Activated B cell treated with CpG ODN at 0.5 μM for 24 hours (primary cell): ENCODE measurements at regions not wholly inside any gene's neighbourhood (a gene's known extent, or its start where the extent isn't known, plus 50 kb on each side); places are given as distances from the start of the nearest gene placed in this dataset.

Experiments
- ATAC-seq: fragments of 200-7000 bp; cut with Tn5 transposase; one replicate; pipeline ENCODE4 v1.10.0; 2021; ENCODE audit warnings: low read depth, mild to moderate bottlenecking, moderate library complexity
- CTCF ChIA-PET: fragments of 350-600 bp; sonication (Branson Sonifier 250); formaldehyde crosslinking; loops from one replicate; lab custom pipeline; 2021; ENCODE audit warnings: antibody characterized with exemption; lab: Charles Lee
- POLR2A ChIA-PET: fragments of 350-600 bp; sonication (Branson Sonifier 250); formaldehyde crosslinking; loops from one replicate; lab custom pipeline; 2021; ENCODE audit warnings: antibody characterized with exemption; lab: Charles Lee
- DNase-seq: peaks from one replicate; pipeline ENCODE4 v3.0.0; 2022
- H3K27ac Mint-ChIP-seq: one replicate; pipeline ENCODE4 v1.8.0; 2020; ENCODE audit warnings: mixed read lengths
- H3K27me3 Mint-ChIP-seq: one replicate; pipeline ENCODE4 v1.8.0; 2021; ENCODE audit warnings: mixed read lengths
- H3K36me3 Mint-ChIP-seq: one replicate; pipeline ENCODE4 v1.8.0; 2021; ENCODE audit warnings: low read depth, mixed read lengths
- H3K4me1 Mint-ChIP-seq: one replicate; pipeline ENCODE4 v1.8.0; 2021; ENCODE audit warnings: mixed read lengths
- H3K4me3 Mint-ChIP-seq: one replicate; pipeline ENCODE4 v1.8.0; 2020; ENCODE audit warnings: mild to moderate bottlenecking, mixed read lengths
- H3K9me3 Mint-ChIP-seq: one replicate; pipeline ENCODE4 v1.8.0; 2020; ENCODE audit warnings: mixed read lengths
- intact Hi-C: fragments of 100-400 bp; cut with micrococcal nuclease; formaldehyde crosslinking; loops from one replicate; pipeline ENCODE4 v1.15.1; 2024
- TF ChIP-seq, protein P1 (sequence below): fragments of 200-600 bp; IDR thresholded peaks from one replicate; pipeline ENCODE4 v1.8.0; 2022; ENCODE audit warnings: antibody characterized with exemption, mild to moderate bottlenecking

DNA sequence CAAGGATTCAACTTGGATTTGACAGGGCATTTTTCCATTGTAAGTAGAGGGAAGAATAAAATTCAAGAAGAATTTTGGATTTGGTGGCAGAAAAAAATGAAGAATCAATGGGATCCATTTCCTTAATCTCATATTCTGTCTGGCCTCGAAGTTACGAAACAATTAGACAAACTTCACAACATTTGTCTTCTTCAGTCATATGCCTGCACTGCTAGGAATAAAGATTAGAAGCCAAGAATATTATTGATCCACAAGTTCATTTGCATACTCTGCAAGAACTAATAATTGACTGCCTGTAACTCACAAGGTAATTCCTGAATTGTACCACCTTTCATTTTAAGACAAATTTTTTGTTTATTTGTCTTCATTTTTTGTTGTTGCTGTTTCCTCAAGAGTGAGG, 486.2 kb downstream of the HAO1 start:
- CTCF ChIA-PET, result interaction anchor here (0.6 kb wide), 1 partner anchor 1311 kb away, joined by 3 read pairs; no protein-coding TSS in a partner anchor
- Mint-ChIP-seq H3K4me3 (no peak overlapping the region), H3K27ac (no peak overlapping the region), H3K27me3 (no peaks in the 10 kb centered on the region), H3K36me3 (no peaks in the 10 kb centered on the region), H3K4me1 (no peaks in the 10 kb centered on the region), H3K9me3 (peaks cover 6% of the 10 kb centered on the region)
- POLR2A ChIA-PET, result no interaction called here
- no peak for ATAC-seq
- intact Hi-C loops, result no loop called here
- TF ChIP-seq, protein P1, sequence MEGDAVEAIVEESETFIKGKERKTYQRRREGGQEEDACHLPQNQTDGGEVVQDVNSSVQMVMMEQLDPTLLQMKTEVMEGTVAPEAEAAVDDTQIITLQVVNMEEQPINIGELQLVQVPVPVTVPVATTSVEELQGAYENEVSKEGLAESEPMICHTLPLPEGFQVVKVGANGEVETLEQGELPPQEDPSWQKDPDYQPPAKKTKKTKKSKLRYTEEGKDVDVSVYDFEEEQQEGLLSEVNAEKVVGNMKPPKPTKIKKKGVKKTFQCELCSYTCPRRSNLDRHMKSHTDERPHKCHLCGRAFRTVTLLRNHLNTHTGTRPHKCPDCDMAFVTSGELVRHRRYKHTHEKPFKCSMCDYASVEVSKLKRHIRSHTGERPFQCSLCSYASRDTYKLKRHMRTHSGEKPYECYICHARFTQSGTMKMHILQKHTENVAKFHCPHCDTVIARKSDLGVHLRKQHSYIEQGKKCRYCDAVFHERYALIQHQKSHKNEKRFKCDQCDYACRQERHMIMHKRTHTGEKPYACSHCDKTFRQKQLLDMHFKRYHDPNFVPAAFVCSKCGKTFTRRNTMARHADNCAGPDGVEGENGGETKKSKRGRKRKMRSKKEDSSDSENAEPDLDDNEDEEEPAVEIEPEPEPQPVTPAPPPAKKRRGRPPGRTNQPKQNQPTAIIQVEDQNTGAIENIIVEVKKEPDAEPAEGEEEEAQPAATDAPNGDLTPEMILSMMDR, result no peak
- DNase-seq, result no peak

DNA sequence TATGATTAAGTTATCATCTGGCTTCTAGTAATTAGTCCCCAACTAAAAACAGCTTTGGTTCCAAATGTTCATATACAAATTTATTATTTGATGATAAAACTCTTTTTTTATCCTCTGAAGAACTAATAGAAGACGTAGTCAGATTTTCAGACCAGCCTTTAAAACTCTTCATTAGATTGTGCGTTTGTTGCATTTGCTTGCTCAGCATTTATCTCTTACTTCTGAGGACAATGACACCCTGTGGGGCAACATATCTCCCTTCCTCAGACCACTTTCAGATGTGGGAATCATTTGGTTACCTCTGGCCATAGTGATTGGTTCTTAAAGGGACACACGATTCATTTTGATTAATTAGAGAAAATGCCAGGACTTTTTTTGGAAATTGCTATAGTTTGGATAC, 481.8 kb downstream of the HAO1 start:
- no peak for ATAC-seq
- ChIA-PET CTCF (no interaction called here), POLR2A (no interaction called here)
- TF ChIP-seq, protein P1, result no peak
- Mint-ChIP-seq H3K9me3 (peaks cover 5% of the 10 kb centered on the region), H3K36me3 (no peaks in the 10 kb centered on the region), H3K27me3 (no peaks in the 10 kb centered on the region), H3K4me3 (no peak overlapping the region), H3K27ac (no peak overlapping the region), H3K4me1 (no peaks in the 10 kb centered on the region)
- no peak for DNase-seq
- intact Hi-C loops, result no loop called here

DNA sequence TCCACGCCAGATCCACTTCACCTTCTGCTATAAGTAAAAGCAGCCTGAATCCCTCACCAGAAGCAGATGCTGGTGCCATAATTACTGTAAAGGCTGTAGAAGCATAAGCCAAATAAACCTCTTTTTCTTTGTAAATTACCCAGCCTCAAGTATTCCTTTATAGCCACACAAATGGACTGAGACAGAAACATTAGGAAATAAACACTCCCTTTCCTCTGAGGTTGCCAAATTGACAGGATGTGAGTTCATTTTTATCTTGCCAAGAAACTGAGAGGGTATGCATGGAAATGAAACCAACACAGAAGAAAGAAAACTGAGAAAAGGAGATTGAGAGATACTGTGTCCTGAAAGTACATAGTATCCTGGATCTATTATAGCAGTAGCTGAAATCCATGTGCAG, 481.2 kb downstream of the HAO1 start:
- DNase-seq (no peak), ATAC-seq (no peak)
- Mint-ChIP-seq H3K27ac (no peak overlapping the region), H3K36me3 (no peaks in the 10 kb centered on the region), H3K4me3 (no peak overlapping the region), H3K27me3 (no peaks in the 10 kb centered on the region), H3K4me1 (no peaks in the 10 kb centered on the region), H3K9me3 (peaks cover 5% of the 10 kb centered on the region)
- TF ChIP-seq, protein P1, result no peak
- intact Hi-C loops, result no loop called here
- CTCF ChIA-PET, result no interaction called here
- POLR2A ChIA-PET, result no interaction called here

DNA sequence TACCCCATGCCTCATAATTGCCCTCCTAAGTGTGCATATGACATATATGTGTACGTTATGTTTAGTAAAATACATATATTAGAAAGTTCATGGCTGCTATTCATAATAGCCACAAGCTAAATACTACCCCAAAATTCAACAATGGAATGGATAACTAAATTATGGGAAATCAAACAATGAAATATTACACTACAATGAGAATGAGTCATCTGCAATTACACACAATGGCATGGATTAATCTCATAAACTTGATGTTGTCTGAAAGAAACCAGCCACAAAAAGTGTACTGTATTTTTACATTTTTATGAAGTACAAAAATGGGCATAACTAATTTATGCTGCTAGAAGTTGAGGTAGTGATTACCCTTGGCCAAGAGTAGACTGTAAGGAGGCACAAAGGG, 477.0 kb downstream of the HAO1 start:
- TF ChIP-seq, protein P1, result no peak
- ATAC-seq (no peak), DNase-seq (no peak)
- Mint-ChIP-seq H3K36me3 (no peaks in the 10 kb centered on the region), H3K27ac (no peak overlapping the region), H3K27me3 (no peaks in the 10 kb centered on the region), H3K4me3 (no peak overlapping the region), H3K9me3 (peaks cover 7% of the 10 kb centered on the region), H3K4me1 (no peaks in the 10 kb centered on the region)
- intact Hi-C loops, result no loop called here
- ChIA-PET CTCF (no interaction called here), POLR2A (no interaction called here)

- no peaks in the 10 kb centered on the region for H3K27me3 Mint-ChIP-seq
- TF ChIP-seq, protein P1, result no peak
- POLR2A ChIA-PET, result no interaction called here
- intact Hi-C loops, result no loop called here
- DNase-seq (no peak), ATAC-seq (no peak)
- no peak overlapping the region for H3K4me3 Mint-ChIP-seq
- no peaks in the 10 kb centered on the region for H3K4me1 Mint-ChIP-seq
- peaks cover 3% of the 10 kb centered on the region for H3K9me3 Mint-ChIP-seq
- H3K27ac Mint-ChIP-seq, result no peak overlapping the region
- CTCF ChIA-PET, result no interaction called here
- H3K36me3 Mint-ChIP-seq, result no peaks in the 10 kb centered on the region
Measured at GRCh38 chr20:7470912-7471311, 469.3 kb downstream of the HAO1 start.
